Stimulated activated CD4-positive, alpha-beta T cell treated with anti-CD3 and anti-CD28 coated beads, Interleukin-2, amount 100 ng/mL, for 4 hours (primary cell): ENCODE measurements at regions not wholly inside any gene's neighbourhood (a gene's known extent, or its start where the extent isn't known, plus 50 kb on each side); places are given as distances from the start of the nearest gene placed in this dataset.

Experiments used
- DNase-seq: peaks from one replicate; pipeline ENCODE4 v3.0.0-alpha.2; 2020; ENCODE audit warnings: low read depth

- no peak for DNase-seq
Observed at GRCh38 chr4:182193311-182193710, 49.9 kb upstream of the TENM3 start.
